Vagina (tissue), 2 donors: ENCODE measurements at regions not wholly inside any gene's neighbourhood (a gene's known extent, or its start where the extent isn't known, plus 50 kb on each side); places are given as distances from the start of the nearest gene placed in this dataset.

Experiments used
- DNase-seq, 2 donors: peaks; one replicate each; pipeline ENCODE4 v3.0.0-alpha.2; 2017; ENCODE audit errors: extremely low spot score in 2 of 2
- H3K27ac ChIP-seq: fragments of 200-600 bp; sonication (generic); one replicate; pipeline ENCODE4 v1.5.1; 2019
- H3K27me3 ChIP-seq: fragments of 200-600 bp; sonication (generic); one replicate; pipeline ENCODE4 v1.5.1; 2019
- H3K36me3 ChIP-seq, 2 donors: fragments of 200-600 bp; sonication (generic); one replicate each; pipeline ENCODE4 v1.5.1; 2017 to 2019
- H3K4me1 ChIP-seq: fragments of 200-600 bp; sonication (generic); one replicate; pipeline ENCODE4 v1.5.1; 2019
- H3K4me3 ChIP-seq, 2 donors: fragments of 200-600 bp; sonication (generic); 1 replicate in 1 of 2; 2 replicates in 1 of 2; pipeline ENCODE4 v1.5.1; 2016 to 2019
- H3K9me3 ChIP-seq: fragments of 200-600 bp; sonication (generic); one replicate; pipeline ENCODE4 v1.5.1; 2019
- POLR2A ChIP-seq, 2 donors: fragments of 450-650 bp; IDR thresholded peaks; one replicate each; pipeline ENCODE4 v1.6.1; 2017; ENCODE audit warnings: antibody characterized with exemption in 2 of 2, mild to moderate bottlenecking in 2 of 2, moderate library complexity in 2 of 2
- POLR2AphosphoS5 ChIP-seq, 2 donors: sonication (generic); formaldehyde crosslinking; IDR thresholded peaks; one replicate each; pipeline ENCODE4 v1.9.0; 2017; ENCODE audit warnings: antibody characterized with exemption in 2 of 2, mild to moderate bottlenecking in 2 of 2, low read depth in 1 of 2; ENCODE audit not compliant: insufficient read depth in 1 of 2
- intact Hi-C: fragments of 100-400 bp; cut with DNase I; formaldehyde crosslinking; loops from one replicate; pipeline ENCODE4 v1.15.1; 2023
- TF ChIP-seq, protein P1 (sequence below), 3 experiments: fragments of 450-650 bp in 2 of 3; fragments of 200-600 bp in 1 of 3; sonication (generic) in 1 of 3; IDR thresholded peaks; one replicate each; pipeline ENCODE4 v1.5.1; 2017 to 2019; ENCODE audit warnings: antibody characterized with exemption in 3 of 3, mild to moderate bottlenecking in 2 of 3, moderate library complexity in 2 of 3

DNA sequence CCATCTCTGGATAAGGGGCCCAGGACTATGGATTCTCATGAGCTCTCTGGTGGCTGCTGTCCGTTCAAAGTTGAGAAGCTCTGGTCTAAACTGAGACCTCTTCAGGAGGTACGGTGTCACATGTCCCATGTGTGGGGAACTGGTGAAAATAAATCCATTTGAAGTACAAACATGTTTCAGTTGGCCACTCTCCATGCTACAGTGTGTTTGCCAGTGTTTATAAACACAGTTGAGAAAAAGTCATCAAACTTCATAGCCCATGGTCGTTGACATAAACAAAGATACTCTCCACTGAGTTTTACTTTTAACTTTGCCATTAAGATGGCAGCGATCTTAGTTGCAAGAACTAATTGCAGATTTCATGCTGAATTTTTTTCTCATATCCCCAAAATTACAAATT is 72.8 kb downstream of the PSMG1 start:
- intact Hi-C loops = loop anchor here (10.0 kb wide), 1 partner anchor 196 kb away; no protein-coding TSS in a partner anchor
- Histone ChIP-seq H3K4me1 (peaks cover 24% of the 10 kb centered on the region), H3K27me3 (no peaks in the 10 kb centered on the region), H3K27ac (no peak overlapping the region), H3K4me3 (no peak overlapping the region), H3K9me3 (no peaks in the 10 kb centered on the region), H3K36me3 (no peaks in the 10 kb centered on the region)
- peak; percentile 22 to 58 for DNase-seq
- TF ChIP-seq, protein P1, sequence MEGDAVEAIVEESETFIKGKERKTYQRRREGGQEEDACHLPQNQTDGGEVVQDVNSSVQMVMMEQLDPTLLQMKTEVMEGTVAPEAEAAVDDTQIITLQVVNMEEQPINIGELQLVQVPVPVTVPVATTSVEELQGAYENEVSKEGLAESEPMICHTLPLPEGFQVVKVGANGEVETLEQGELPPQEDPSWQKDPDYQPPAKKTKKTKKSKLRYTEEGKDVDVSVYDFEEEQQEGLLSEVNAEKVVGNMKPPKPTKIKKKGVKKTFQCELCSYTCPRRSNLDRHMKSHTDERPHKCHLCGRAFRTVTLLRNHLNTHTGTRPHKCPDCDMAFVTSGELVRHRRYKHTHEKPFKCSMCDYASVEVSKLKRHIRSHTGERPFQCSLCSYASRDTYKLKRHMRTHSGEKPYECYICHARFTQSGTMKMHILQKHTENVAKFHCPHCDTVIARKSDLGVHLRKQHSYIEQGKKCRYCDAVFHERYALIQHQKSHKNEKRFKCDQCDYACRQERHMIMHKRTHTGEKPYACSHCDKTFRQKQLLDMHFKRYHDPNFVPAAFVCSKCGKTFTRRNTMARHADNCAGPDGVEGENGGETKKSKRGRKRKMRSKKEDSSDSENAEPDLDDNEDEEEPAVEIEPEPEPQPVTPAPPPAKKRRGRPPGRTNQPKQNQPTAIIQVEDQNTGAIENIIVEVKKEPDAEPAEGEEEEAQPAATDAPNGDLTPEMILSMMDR (IDR thresholded peaks at IDR 0.05) = no peak
- TF ChIP-seq POLR2A (IDR thresholded peaks at IDR 0.05) = no peak
- no peak for TF ChIP-seq POLR2AphosphoS5 (IDR thresholded peaks at IDR 0.05; ENCODE audit: insufficient read depth in 1 of 2, low read depth in 1 of 2)

DNA sequence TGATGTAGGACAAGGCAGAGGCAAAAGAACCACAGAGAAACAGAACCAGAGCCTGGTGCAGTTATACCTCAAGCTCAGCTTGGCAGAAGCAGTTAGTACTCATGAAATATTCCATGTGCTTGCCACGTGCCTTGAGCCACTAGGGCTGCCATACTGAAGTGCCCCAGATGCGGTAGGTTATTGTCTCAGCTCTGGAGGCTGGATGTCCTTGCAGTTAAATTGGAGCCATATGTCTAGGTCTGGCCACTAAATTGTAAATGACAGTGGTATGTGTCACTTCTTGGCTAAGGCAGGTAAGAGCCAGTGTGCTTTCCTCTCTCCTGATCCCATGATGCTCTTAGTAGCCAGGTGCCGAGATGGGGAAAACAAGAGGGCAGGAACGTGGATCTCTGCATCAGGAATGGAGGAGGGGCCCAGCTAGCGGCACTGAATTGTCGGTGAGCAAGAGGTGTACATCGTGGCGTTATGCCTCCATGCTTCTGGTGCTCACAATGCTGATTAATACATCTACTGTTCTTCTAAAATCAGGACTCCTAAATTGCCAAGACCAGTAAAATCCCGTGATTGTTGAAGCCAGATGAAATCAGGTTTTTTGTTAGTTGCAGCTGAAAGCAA is 73.5 kb downstream of the PSMG1 start:
- peak; percentile 49 to 79 for DNase-seq
- H3K27ac ChIP-seq = no peak overlapping the region

GRCh38 chr21:39109163-39109530 is 74.1 kb downstream of the PSMG1 start:
- peaks cover 21% of the 10 kb centered on the region for H3K4me1 ChIP-seq
- H3K27ac ChIP-seq = no peak overlapping the region
- TF ChIP-seq, protein P1 (IDR thresholded peaks at IDR 0.05) = no peak
- TF ChIP-seq POLR2AphosphoS5 (IDR thresholded peaks at IDR 0.05; ENCODE audit: insufficient read depth in 1 of 2, low read depth in 1 of 2) (no peak), POLR2A (IDR thresholded peaks at IDR 0.05) (no peak)
- H3K27me3 ChIP-seq = no peaks in the 10 kb centered on the region
- H3K4me3 ChIP-seq = no peak overlapping the region
- H3K9me3 ChIP-seq = no peaks in the 10 kb centered on the region
- H3K36me3 ChIP-seq = no peaks in the 10 kb centered on the region
- intact Hi-C loops = no loop called here
- peak in 1 of 2 donors; percentile 58 for DNase-seq

More for the DNA sequence above, 73.5 kb downstream of the PSMG1 start:
- intact Hi-C loops = loop anchor here (10.0 kb wide), 1 partner anchor 195 kb away; no protein-coding TSS in a partner anchor
- TF ChIP-seq, protein P1 (IDR thresholded peaks at IDR 0.05) = no peak
- TF ChIP-seq POLR2AphosphoS5 (IDR thresholded peaks at IDR 0.05; ENCODE audit: insufficient read depth in 1 of 2, low read depth in 1 of 2) (no peak), POLR2A (IDR thresholded peaks at IDR 0.05) (no peak)
- Histone ChIP-seq H3K9me3 (no peaks in the 10 kb centered on the region), H3K36me3 (no peaks in the 10 kb centered on the region), H3K27me3 (no peaks in the 10 kb centered on the region), H3K4me1 (peaks cover 22% of the 10 kb centered on the region), H3K4me3 (no peak overlapping the region)

DNA sequence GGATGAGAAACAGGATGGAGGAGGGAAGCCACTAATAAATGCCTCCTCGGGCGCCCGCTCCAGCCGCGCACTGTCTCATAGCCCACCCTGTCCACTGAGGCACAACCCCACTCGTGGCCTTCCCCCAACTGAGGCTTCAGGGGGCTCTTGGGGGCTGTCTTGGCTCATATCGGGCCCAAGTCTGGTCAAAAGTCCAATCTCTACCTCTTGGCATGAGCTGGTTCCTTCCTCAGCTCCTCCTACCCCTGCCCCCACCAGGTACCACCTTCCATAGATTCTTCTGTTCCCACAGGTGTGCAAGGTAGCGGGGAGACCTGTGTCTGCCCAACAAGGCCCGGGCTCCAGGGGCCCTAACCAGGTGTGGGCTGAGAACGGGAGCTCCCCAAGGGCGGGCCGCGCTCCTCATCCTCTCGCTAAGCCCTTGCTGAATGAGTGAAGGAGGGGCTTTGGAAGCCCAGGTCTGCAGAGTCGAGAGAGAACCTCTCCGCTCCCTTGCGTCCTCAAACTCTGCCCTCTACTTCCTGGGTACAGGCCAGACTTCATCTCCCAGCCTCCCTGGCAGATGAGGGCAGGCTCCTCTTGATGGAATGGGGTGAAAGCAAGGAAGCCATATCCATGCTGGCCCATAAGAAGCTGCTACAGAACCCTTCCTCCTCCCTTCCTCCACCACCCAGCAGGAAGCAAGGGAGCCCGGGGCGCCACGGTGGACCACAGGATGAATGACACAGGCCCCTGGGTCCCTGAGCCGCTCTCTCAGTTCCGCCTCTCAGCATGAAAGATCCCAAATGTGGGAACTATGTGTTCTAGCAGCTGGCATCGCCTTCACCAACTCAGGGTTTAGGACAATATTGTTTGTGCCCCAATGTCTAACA is 74.7 kb downstream of the PSMG1 start:
- no peaks in the 10 kb centered on the region for H3K9me3 ChIP-seq
- H3K27ac ChIP-seq = no peak overlapping the region
- TF ChIP-seq POLR2A (IDR thresholded peaks at IDR 0.05) = no peak
- TF ChIP-seq, protein P1 (IDR thresholded peaks at IDR 0.05) = no peak
- no peak for TF ChIP-seq POLR2AphosphoS5 (IDR thresholded peaks at IDR 0.05; ENCODE audit: insufficient read depth in 1 of 2, low read depth in 1 of 2)
- H3K27me3 ChIP-seq = no peaks in the 10 kb centered on the region
- no peaks in the 10 kb centered on the region for H3K36me3 ChIP-seq
- intact Hi-C loops = no loop called here
- H3K4me3 ChIP-seq = no peak overlapping the region
- peaks cover 22% of the 10 kb centered on the region for H3K4me1 ChIP-seq
- DNase-seq = peak; percentile 75 to 94
